ENCODE measurements at regions not wholly inside any gene's neighbourhood (a gene's known extent, or its start where the extent isn't known, plus 50 kb on each side); places are given as distances from the start of the nearest gene placed in this dataset.

DNA sequence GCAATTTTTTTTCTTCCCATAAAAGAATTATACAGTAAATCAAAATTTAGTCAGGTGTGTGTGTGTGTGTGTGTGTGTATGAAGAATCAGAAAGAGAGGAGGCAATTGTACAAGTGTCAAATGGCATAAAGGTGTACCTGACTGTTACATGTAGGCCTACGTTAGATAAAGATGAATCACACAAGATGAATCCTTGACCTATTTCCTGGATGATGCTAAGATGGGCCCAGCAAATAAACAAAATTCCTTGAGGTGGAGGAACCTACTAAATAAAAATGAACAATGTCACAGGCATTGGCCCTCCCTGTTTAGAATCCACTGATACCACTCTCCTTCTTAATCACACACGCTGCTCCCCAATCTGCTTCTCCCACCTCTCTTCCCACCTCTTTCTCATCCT is 79.7 kb upstream of the LRATD1 start:
- Histone ChIP-seq H3K9me3 (no peaks in the 10 kb centered on the region), H3K4me1 (no peaks in the 10 kb centered on the region), H3K27ac (no peak overlapping the region), H3K36me3 (replicated peaks in 1 of 2; ENCODE audit: insufficient read depth in 1 of 2, low read depth in 2 of 2) (no peaks in the 10 kb centered on the region), H3K27me3 (no peaks in the 10 kb centered on the region), H3K4me3 (no peak overlapping the region)
- ATAC-seq (no peak), DNase-seq (no peak)
- 88 to 97% methylated on average over 2 of the region's 2 CpGs for WGBS, 2 donors
- TF ChIP-seq, protein P1, sequence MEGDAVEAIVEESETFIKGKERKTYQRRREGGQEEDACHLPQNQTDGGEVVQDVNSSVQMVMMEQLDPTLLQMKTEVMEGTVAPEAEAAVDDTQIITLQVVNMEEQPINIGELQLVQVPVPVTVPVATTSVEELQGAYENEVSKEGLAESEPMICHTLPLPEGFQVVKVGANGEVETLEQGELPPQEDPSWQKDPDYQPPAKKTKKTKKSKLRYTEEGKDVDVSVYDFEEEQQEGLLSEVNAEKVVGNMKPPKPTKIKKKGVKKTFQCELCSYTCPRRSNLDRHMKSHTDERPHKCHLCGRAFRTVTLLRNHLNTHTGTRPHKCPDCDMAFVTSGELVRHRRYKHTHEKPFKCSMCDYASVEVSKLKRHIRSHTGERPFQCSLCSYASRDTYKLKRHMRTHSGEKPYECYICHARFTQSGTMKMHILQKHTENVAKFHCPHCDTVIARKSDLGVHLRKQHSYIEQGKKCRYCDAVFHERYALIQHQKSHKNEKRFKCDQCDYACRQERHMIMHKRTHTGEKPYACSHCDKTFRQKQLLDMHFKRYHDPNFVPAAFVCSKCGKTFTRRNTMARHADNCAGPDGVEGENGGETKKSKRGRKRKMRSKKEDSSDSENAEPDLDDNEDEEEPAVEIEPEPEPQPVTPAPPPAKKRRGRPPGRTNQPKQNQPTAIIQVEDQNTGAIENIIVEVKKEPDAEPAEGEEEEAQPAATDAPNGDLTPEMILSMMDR (IDR thresholded peaks at IDR 0.05) = no peak
- no peak for TF ChIP-seq POLR2A (IDR thresholded peaks at IDR 0.05)
- intact Hi-C loops (cut with DNase I) = no loop called here

DNA sequence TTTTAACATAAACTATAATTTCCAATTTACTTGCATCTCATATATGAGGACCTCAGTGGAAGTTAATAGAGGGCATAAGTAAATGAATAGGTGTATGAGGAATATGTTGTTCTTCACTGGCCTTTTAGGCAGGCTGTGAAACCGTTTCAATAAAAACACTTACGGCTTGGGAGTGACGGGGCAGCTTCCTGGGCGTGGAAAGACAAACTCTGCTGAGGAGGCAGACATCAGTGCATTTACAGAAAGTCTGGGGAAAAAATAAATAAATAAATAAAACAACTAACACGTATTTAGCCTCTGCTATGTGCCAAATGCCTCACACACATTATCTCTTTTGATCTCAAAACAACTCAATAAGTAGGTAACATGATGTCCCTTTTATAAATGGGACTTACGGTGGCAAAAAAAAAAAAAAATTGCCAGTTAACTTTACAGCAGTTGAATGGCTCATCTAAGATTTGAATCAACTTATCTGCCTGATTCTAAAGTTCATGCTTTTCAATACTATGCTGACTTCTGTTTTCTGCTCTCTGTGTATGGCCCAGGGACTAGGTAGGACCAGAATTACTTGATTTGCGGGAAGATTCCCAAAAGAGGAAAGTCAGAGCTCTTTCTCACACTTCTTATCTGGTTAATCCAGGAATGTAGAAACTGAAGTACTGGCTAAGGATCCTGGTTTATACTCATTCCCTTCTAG is 77.5 kb upstream of the LRATD1 start:
- intact Hi-C loops (cut with DNase I) = no loop called here
- Histone ChIP-seq H3K9me3 (no peaks in the 10 kb centered on the region), H3K27ac (no peak overlapping the region), H3K27me3 (no peaks in the 10 kb centered on the region), H3K4me1 (no peaks in the 10 kb centered on the region), H3K4me3 (no peak overlapping the region), H3K36me3 (replicated peaks in 1 of 2; ENCODE audit: insufficient read depth in 1 of 2, low read depth in 2 of 2) (no peaks in the 10 kb centered on the region)
- WGBS, 2 donors = 77 to 78% methylated on average over 7 of the region's 7 CpGs
- no peak for TF ChIP-seq POLR2A (IDR thresholded peaks at IDR 0.05)
- TF ChIP-seq, protein P1 (IDR thresholded peaks at IDR 0.05) = no peak
- no peak for DNase-seq
- ATAC-seq = no peak

DNA sequence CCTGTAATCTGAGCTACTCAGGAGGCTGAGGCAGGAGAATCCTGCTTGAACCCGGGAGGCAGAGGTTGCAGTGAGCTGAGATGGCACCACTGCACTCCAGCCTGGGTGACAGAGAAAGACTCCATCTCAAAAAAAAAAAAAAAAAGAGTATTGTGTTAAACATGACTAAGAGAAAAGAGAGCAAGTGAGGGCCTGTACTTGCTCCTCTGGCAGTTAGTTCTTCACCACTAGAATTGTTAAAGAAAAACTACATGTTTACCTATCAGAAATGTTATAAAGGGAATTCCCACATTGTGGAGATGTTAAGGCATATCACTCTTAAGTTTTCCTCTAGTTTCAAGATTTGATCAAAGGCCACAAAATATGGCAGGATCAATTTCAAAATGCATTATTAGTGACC is 75.4 kb upstream of the LRATD1 start:
- intact Hi-C loops (cut with DNase I) = no loop called here
- DNase-seq (no peak), ATAC-seq (no peak)
- H3K4me1 ChIP-seq = no peaks in the 10 kb centered on the region
- TF ChIP-seq, protein P1 (IDR thresholded peaks at IDR 0.05) = no peak
- no peak for TF ChIP-seq POLR2A (IDR thresholded peaks at IDR 0.05)
- H3K4me3 ChIP-seq = no peak overlapping the region
- 58 to 79% methylated on average over 1 of the region's 1 CpG for WGBS, 2 donors
- H3K27me3 ChIP-seq = no peaks in the 10 kb centered on the region
- H3K27ac ChIP-seq = no peak overlapping the region
- H3K9me3 ChIP-seq = no peaks in the 10 kb centered on the region
- no peaks in the 10 kb centered on the region for H3K36me3 ChIP-seq (replicated peaks in 1 of 2; ENCODE audit: insufficient read depth in 1 of 2, low read depth in 2 of 2)

DNA sequence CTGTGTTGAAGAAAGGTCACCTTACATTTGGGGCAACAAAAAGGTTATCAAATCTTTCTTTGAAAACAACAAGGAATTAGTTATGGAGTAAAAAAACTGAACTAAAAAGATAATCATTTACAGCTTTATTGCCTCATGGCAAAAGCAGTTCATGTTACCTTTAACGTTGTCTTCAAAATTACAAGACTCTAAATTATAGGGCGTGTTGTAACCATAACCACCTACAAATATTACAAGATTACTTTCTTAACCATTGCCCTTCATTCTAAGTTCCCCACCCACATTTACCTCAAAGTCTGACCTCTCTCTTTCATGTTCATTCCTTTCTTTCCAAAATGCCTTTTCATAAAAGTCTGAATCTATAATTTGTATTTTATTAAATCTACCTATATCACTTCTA is 74.6 kb upstream of the LRATD1 start:
- intact Hi-C loops (cut with DNase I) = no loop called here
- ATAC-seq (no peak), DNase-seq (no peak)
- Histone ChIP-seq H3K9me3 (no peaks in the 10 kb centered on the region), H3K27ac (no peak overlapping the region), H3K36me3 (replicated peaks in 1 of 2; ENCODE audit: insufficient read depth in 1 of 2, low read depth in 2 of 2) (no peaks in the 10 kb centered on the region), H3K27me3 (no peaks in the 10 kb centered on the region), H3K4me3 (no peak overlapping the region), H3K4me1 (no peaks in the 10 kb centered on the region)
- 42 to 45% methylated on average over 2 of the region's 2 CpGs for WGBS, 2 donors
- TF ChIP-seq, protein P1 (IDR thresholded peaks at IDR 0.05) = no peak
- TF ChIP-seq POLR2A (IDR thresholded peaks at IDR 0.05) = no peak

DNA sequence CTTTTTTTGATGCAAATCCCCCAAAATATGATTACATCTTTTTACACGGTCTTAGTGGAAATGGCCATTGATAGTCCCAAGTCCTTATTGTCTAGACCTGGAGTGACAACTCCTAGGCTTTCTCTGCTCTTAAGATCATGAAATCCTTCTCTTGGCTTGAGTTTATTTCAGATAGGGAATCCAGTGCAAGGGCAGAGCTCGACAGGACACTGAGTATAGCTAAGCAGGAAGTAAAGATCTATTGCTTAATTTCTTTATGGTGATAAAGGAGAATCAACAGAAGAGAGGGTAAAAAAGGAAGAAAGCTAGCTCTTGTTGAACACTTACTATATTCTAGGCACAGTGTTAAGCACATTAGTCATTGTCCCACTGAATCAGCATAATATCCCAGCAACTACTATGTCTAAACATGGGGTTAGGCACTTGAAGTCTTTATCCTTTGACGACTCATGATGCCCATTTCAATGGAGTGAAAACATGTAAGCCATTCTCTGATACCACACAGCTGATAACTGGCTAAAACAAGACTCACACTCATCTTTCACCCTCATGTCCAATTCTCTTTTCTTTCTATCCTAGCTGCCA is 74.1 kb upstream of the LRATD1 start:
- TF ChIP-seq, protein P1 (IDR thresholded peaks at IDR 0.05) = no peak
- no peak for TF ChIP-seq POLR2A (IDR thresholded peaks at IDR 0.05)
- no peak for ATAC-seq
- 67 to 75% methylated on average over 3 of the region's 3 CpGs for WGBS, 2 donors

More for the DNA sequence above, 74.1 kb upstream of the LRATD1 start:
- no peak overlapping the region for H3K4me3 ChIP-seq
- no peak overlapping the region for H3K27ac ChIP-seq
- intact Hi-C loops (cut with DNase I) = no loop called here
- no peaks in the 10 kb centered on the region for H3K4me1 ChIP-seq
- H3K27me3 ChIP-seq = no peaks in the 10 kb centered on the region
- DNase-seq = no peak
- no peaks in the 10 kb centered on the region for H3K9me3 ChIP-seq
- H3K36me3 ChIP-seq (replicated peaks in 1 of 2; ENCODE audit: insufficient read depth in 1 of 2, low read depth in 2 of 2) = no peaks in the 10 kb centered on the region

Data from body of pancreas (tissue), 4 donors.